ENCODE measurements at regions not wholly inside any gene's neighbourhood (a gene's known extent, or its start where the extent isn't known, plus 50 kb on each side); places are given as distances from the start of the nearest gene placed in this dataset.
"Not testable (repeated sequence)": the region's sequence is repeated elsewhere in the genome, so short reads cannot be mapped to it uniquely, and the experiment has no call there.

DNA sequence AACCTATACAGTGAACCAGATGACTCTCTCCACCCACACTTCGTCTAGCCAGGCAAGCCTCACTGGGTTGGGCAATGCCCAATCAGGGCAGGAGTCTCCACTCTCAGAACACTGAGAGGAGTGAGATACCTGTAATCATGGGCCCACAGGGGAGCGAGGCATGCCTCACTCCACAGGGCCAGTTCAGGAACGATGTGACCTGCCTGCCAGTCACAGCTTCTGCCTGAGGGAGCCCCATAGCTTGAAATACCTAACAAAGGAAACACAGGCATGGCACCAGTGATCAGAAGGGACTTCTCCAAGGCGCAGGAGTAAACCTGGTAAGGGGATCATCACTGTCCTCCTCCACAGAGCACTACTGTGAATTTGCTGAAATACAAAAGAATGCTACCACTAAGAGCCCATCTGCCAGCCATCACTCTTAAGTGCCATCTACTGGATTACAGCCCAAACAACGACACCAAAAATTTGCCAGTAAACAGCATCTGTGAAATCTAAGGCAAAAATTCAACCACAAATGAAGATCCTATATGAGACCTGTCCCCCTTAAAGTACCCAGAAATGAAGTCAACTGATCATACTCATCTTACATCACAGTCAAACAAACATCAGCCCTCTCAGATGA lies 689.9 kb upstream of the SEMA6D start:
- H3K4me1 ChIP-seq (ENCODE audit: control insufficient read depth in 5 of 5, insufficient read depth in 5 of 5, low read length in 5 of 5), result no peaks in the 10 kb centered on the region
- H3K9ac ChIP-seq (ENCODE audit: low read length in 5 of 5), result no peak overlapping the region
- H3K27ac ChIP-seq (ENCODE audit: low read depth, low read length), result no peak overlapping the region
- no peaks in the 10 kb centered on the region for H3K27me3 ChIP-seq (ENCODE audit: control insufficient read depth in 5 of 5, insufficient read depth in 4 of 5, low read length in 5 of 5)
- no peak overlapping the region for H3K4me3 ChIP-seq (ENCODE audit: low read depth in 1 of 5, low read length in 5 of 5)
- no peaks in the 10 kb centered on the region for H3K36me3 ChIP-seq (ENCODE audit: control insufficient read depth in 5 of 5, insufficient read depth in 5 of 5, low read length in 5 of 5)
- H3K9me3 ChIP-seq (ENCODE audit: control insufficient read depth in 5 of 5, low read length in 5 of 5), result no peaks in the 10 kb centered on the region

- no peaks in the 10 kb centered on the region for H3K27me3 ChIP-seq (ENCODE audit: control insufficient read depth in 5 of 5, insufficient read depth in 4 of 5, low read length in 5 of 5)
- H3K27ac ChIP-seq (ENCODE audit: low read depth, low read length), result no peak overlapping the region
- no peaks in the 10 kb centered on the region for H3K4me1 ChIP-seq (ENCODE audit: control insufficient read depth in 5 of 5, insufficient read depth in 5 of 5, low read length in 5 of 5)
- no peak overlapping the region for H3K4me3 ChIP-seq (ENCODE audit: low read depth in 1 of 5, low read length in 5 of 5)
- no peaks in the 10 kb centered on the region for H3K9me3 ChIP-seq (ENCODE audit: control insufficient read depth in 5 of 5, low read length in 5 of 5)
- no peaks in the 10 kb centered on the region for H3K36me3 ChIP-seq (ENCODE audit: control insufficient read depth in 5 of 5, insufficient read depth in 5 of 5, low read length in 5 of 5)
- H3K9ac ChIP-seq (ENCODE audit: low read length in 5 of 5), result no peak overlapping the region
Measured at GRCh38 chr15:47035475-47036406, 681.6 kb upstream of the SEMA6D start.

DNA sequence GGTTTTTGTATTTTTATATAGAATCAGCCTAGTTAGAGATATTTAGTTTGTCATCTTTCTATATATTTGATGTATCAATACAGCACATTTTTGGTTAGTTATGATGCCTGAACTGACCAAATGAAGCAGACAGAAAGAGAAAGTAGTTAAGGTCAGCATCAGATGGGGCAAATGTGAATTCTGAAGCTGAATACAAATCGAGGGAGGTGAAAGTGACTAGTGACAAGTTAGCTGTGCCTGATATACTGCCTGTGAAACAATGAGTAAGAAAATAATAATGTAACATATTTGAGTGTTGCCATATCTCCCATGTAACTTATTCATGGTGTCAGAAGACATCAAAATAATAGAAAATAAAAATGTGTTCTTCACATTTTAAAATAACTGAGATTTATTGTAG lies 680.3 kb upstream of the SEMA6D start:
- no peaks in the 10 kb centered on the region for H3K36me3 ChIP-seq (ENCODE audit: control insufficient read depth in 5 of 5, insufficient read depth in 5 of 5, low read length in 5 of 5)
- no peak overlapping the region for H3K27ac ChIP-seq (ENCODE audit: low read depth, low read length)
- no peaks in the 10 kb centered on the region for H3K27me3 ChIP-seq (ENCODE audit: control insufficient read depth in 5 of 5, insufficient read depth in 4 of 5, low read length in 5 of 5)
- no peaks in the 10 kb centered on the region for H3K4me1 ChIP-seq (ENCODE audit: control insufficient read depth in 5 of 5, insufficient read depth in 5 of 5, low read length in 5 of 5)
- H3K9ac ChIP-seq (ENCODE audit: low read length in 5 of 5), result no peak overlapping the region
- H3K4me3 ChIP-seq (ENCODE audit: low read depth in 1 of 5, low read length in 5 of 5), result no peak overlapping the region
- no peaks in the 10 kb centered on the region for H3K9me3 ChIP-seq (ENCODE audit: control insufficient read depth in 5 of 5, low read length in 5 of 5)

GRCh38 chr15:47039225-47039624 lies 678.1 kb upstream of the SEMA6D start:
- H3K36me3 ChIP-seq (ENCODE audit: control insufficient read depth in 5 of 5, insufficient read depth in 5 of 5, low read length in 5 of 5), result no peaks in the 10 kb centered on the region
- H3K9me3 ChIP-seq (ENCODE audit: control insufficient read depth in 5 of 5, low read length in 5 of 5), result no peaks in the 10 kb centered on the region
- H3K27me3 ChIP-seq (ENCODE audit: control insufficient read depth in 5 of 5, insufficient read depth in 4 of 5, low read length in 5 of 5), result no peaks in the 10 kb centered on the region
- H3K4me1 ChIP-seq (ENCODE audit: control insufficient read depth in 5 of 5, insufficient read depth in 5 of 5, low read length in 5 of 5), result no peaks in the 10 kb centered on the region
- H3K27ac ChIP-seq (ENCODE audit: low read depth, low read length), result no peak overlapping the region
- no peak overlapping the region for H3K9ac ChIP-seq (ENCODE audit: low read length in 5 of 5)
- no peak overlapping the region for H3K4me3 ChIP-seq (ENCODE audit: low read depth in 1 of 5, low read length in 5 of 5)

- Histone ChIP-seq H3K9ac (ENCODE audit: low read length in 5 of 5) (no peak overlapping the region), H3K4me3 (ENCODE audit: low read depth in 1 of 5, low read length in 5 of 5) (no peak overlapping the region), H3K4me1 (ENCODE audit: control insufficient read depth in 5 of 5, insufficient read depth in 5 of 5, low read length in 5 of 5) (no peaks in the 10 kb centered on the region)
Measured at GRCh38 chr15:47041301-47041700, 676.0 kb upstream of the SEMA6D start.

GRCh38 chr15:47047981-47048380 lies 669.3 kb upstream of the SEMA6D start:
- H3K27me3 ChIP-seq (ENCODE audit: control insufficient read depth in 5 of 5, insufficient read depth in 4 of 5, low read length in 5 of 5); H3K27ac ChIP-seq (ENCODE audit: low read depth, low read length); H3K9ac ChIP-seq (ENCODE audit: low read length in 5 of 5); H3K36me3 ChIP-seq (ENCODE audit: control insufficient read depth in 5 of 5, insufficient read depth in 5 of 5, low read length in 5 of 5); H3K9me3 ChIP-seq (ENCODE audit: control insufficient read depth in 5 of 5, low read length in 5 of 5); H3K4me3 ChIP-seq (ENCODE audit: low read depth in 1 of 5, low read length in 5 of 5); H3K4me1 ChIP-seq (ENCODE audit: control insufficient read depth in 5 of 5, insufficient read depth in 5 of 5, low read length in 5 of 5): not testable (repeated sequence)

More at GRCh38 chr15:47041301-47041700, 676.0 kb upstream of the SEMA6D start:
- H3K36me3 ChIP-seq (ENCODE audit: control insufficient read depth in 5 of 5, insufficient read depth in 5 of 5, low read length in 5 of 5), result no peaks in the 10 kb centered on the region
- no peak overlapping the region for H3K27ac ChIP-seq (ENCODE audit: low read depth, low read length)
- H3K9me3 ChIP-seq (ENCODE audit: control insufficient read depth in 5 of 5, low read length in 5 of 5), result peaks cover 0 to 3% (median 0%) of the 10 kb centered on the region in 5 donors
- no peaks in the 10 kb centered on the region for H3K27me3 ChIP-seq (ENCODE audit: control insufficient read depth in 5 of 5, insufficient read depth in 4 of 5, low read length in 5 of 5)

DNA sequence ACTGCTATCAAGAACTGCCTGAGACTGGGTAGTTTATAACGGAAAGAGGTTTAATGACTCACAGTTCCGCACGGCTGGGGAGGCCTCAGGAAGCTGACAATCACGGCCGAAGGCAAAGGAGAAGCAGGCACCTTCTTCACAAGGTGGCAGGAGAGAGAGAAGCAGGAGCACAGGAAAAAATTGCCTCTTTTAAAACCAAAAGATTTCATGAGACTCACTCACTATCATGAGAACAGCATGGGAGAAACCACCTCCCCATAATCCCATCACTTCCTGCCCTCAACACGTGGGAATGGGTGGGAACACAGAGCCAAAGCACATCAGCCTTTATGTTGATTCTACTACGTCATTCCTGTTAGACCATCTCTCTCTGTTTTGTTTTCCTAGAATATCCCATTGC lies 650.9 kb upstream of the SEMA6D start:
- Histone ChIP-seq H3K36me3 (ENCODE audit: control insufficient read depth in 5 of 5, insufficient read depth in 5 of 5, low read length in 5 of 5) (no peaks in the 10 kb centered on the region), H3K27me3 (ENCODE audit: control insufficient read depth in 5 of 5, insufficient read depth in 4 of 5, low read length in 5 of 5) (no peaks in the 10 kb centered on the region), H3K4me3 (ENCODE audit: low read depth in 1 of 5, low read length in 5 of 5) (no peak overlapping the region), H3K27ac (ENCODE audit: low read depth, low read length) (no peak overlapping the region), H3K9ac (ENCODE audit: low read length in 5 of 5) (no peak overlapping the region), H3K9me3 (ENCODE audit: control insufficient read depth in 5 of 5, low read length in 5 of 5) (no peaks in the 10 kb centered on the region), H3K4me1 (ENCODE audit: control insufficient read depth in 5 of 5, insufficient read depth in 5 of 5, low read length in 5 of 5) (no peaks in the 10 kb centered on the region)

- not testable (repeated sequence) for H3K9ac ChIP-seq (ENCODE audit: low read length in 5 of 5); H3K9me3 ChIP-seq (ENCODE audit: control insufficient read depth in 5 of 5, low read length in 5 of 5); H3K4me3 ChIP-seq (ENCODE audit: low read depth in 1 of 5, low read length in 5 of 5); H3K27me3 ChIP-seq (ENCODE audit: control insufficient read depth in 5 of 5, insufficient read depth in 4 of 5, low read length in 5 of 5); H3K27ac ChIP-seq (ENCODE audit: low read depth, low read length); H3K36me3 ChIP-seq (ENCODE audit: control insufficient read depth in 5 of 5, insufficient read depth in 5 of 5, low read length in 5 of 5); H3K4me1 ChIP-seq (ENCODE audit: control insufficient read depth in 5 of 5, insufficient read depth in 5 of 5, low read length in 5 of 5)
Measured at GRCh38 chr15:47077846-47078245, 639.5 kb upstream of the SEMA6D start.

GRCh38 chr15:47095833-47096232 lies 621.5 kb upstream of the SEMA6D start:
- Histone ChIP-seq H3K4me1 (ENCODE audit: control insufficient read depth in 5 of 5, insufficient read depth in 5 of 5, low read length in 5 of 5) (no peaks in the 10 kb centered on the region), H3K27ac (ENCODE audit: low read depth, low read length) (no peak overlapping the region), H3K4me3 (ENCODE audit: low read depth in 1 of 5, low read length in 5 of 5) (no peak overlapping the region), H3K27me3 (ENCODE audit: control insufficient read depth in 5 of 5, insufficient read depth in 4 of 5, low read length in 5 of 5) (no peaks in the 10 kb centered on the region), H3K36me3 (ENCODE audit: control insufficient read depth in 5 of 5, insufficient read depth in 5 of 5, low read length in 5 of 5) (no peaks in the 10 kb centered on the region), H3K9ac (ENCODE audit: low read length in 5 of 5) (no peak overlapping the region), H3K9me3 (ENCODE audit: control insufficient read depth in 5 of 5, low read length in 5 of 5) (no peaks in the 10 kb centered on the region)

DNA sequence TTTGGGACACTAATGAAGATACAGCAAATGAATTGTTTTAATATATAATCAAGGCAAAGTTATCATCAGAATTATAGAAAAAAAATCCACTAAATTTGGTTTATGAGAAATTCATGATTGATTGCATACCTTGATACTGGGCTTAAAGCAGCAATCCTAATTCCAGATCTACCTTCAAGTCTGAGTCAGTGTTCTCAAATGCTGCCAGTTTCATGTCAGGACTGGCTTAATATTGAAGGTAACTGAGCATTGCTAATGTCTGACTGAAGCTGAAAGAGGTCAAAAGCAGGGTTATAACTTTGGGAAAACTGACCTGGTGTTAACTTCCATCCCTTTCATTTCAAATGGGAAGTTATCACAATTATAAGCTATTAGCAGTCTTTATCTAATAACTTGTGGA lies 618.8 kb upstream of the SEMA6D start:
- not testable (repeated sequence) for H3K4me1 ChIP-seq (ENCODE audit: control insufficient read depth in 5 of 5, insufficient read depth in 5 of 5, low read length in 5 of 5); H3K27ac ChIP-seq (ENCODE audit: low read depth, low read length); H3K9me3 ChIP-seq (ENCODE audit: control insufficient read depth in 5 of 5, low read length in 5 of 5); H3K4me3 ChIP-seq (ENCODE audit: low read depth in 1 of 5, low read length in 5 of 5); H3K36me3 ChIP-seq (ENCODE audit: control insufficient read depth in 5 of 5, insufficient read depth in 5 of 5, low read length in 5 of 5); H3K9ac ChIP-seq (ENCODE audit: low read length in 5 of 5); H3K27me3 ChIP-seq (ENCODE audit: control insufficient read depth in 5 of 5, insufficient read depth in 4 of 5, low read length in 5 of 5)

Measured in subcutaneous abdominal adipose tissue (tissue), 5 donors.